ENCODE measurements at regions not wholly inside any gene's neighbourhood (a gene's known extent, or its start where the extent isn't known, plus 50 kb on each side); places are given as distances from the start of the nearest gene placed in this dataset.

DNA sequence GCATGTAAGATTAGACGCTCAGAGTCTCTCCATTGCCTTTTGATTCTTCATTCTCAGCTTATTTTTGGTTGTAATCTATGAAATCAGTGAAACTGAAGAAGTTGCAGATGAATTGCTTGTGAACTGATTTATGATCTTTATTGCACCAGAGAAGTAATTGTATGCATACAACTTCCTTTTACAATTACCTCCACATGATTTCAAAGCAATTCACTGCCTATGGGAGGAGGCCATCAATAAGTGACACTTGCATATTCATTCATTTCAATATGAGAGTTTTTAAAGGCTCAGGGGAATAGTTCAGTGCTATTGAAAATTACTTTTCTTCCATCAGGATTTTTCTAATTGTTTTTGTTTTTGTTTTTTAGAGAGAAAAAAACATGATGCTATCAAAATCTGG, 222.3 kb downstream of the NKX6-1 start:
- no peaks in the 10 kb centered on the region for H3K4me1 ChIP-seq (replicated peaks in 1 of 2; ENCODE audit: control insufficient read depth in 2 of 2, insufficient read depth in 2 of 2, low read length in 2 of 2)
- ChIA-PET CTCF (ENCODE audit: low intra/inter-chr PET ratio) (no interaction called here), POLR2A (no interaction called here)
- TF ChIP-seq SIX5 (IDR thresholded peaks at IDR 0.05; ENCODE audit: borderline replicate concordance in 1 of 2, insufficient read depth in 1 of 2, low read depth in 1 of 2, low read length in 2 of 2), result no peak
- TF ChIP-seq, protein P1, sequence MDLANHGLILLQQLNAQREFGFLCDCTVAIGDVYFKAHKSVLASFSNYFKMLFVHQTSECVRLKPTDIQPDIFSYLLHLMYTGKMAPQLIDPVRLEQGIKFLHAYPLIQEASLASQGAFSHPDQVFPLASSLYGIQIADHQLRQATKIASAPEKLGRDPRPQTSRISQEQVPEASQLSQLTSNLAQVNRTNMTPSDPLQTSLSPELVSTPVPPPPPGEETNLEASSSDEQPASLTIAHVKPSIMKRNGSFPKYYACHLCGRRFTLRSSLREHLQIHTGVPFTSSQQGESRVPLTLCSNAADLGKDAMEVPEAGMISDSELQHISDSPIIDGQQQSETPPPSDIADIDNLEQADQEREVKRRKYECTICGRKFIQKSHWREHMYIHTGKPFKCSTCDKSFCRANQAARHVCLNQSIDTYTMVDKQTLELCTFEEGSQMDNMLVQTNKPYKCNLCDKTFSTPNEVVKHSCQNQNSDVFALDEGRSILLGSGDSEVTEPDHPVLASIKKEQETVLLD (IDR thresholded peaks at IDR 0.05), result no peak
- TF ChIP-seq, protein P2, sequence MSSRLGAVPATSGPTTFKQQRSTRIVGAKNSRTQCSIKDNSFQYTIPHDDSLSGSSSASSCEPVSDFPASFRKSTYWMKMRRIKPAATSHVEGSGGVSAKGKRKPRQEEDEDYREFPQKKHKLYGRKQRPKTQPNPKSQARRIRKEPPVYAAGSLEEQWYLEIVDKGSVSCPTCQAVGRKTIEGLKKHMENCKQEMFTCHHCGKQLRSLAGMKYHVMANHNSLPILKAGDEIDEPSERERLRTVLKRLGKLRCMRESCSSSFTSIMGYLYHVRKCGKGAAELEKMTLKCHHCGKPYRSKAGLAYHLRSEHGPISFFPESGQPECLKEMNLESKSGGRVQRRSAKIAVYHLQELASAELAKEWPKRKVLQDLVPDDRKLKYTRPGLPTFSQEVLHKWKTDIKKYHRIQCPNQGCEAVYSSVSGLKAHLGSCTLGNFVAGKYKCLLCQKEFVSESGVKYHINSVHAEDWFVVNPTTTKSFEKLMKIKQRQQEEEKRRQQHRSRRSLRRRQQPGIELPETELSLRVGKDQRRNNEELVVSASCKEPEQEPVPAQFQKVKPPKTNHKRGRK (tag; IDR thresholded peaks at IDR 0.05), result no peak
- no peak for TF ChIP-seq POLR2A (conservative IDR thresholded peaks at IDR 0.05)
- no peak for TF ChIP-seq NFYB (IDR thresholded peaks at IDR 0.05; ENCODE audit: extremely low read depth, insufficient read length)
- TF ChIP-seq MYC (IDR thresholded peaks at IDR 0.05; ENCODE audit: low read depth, low read length), result no peak
- TF ChIP-seq MYC (CRISPR knock-in tag; IDR thresholded peaks at IDR 0.05; ENCODE audit: borderline replicate concordance, low read depth), result no peak
- TF ChIP-seq, protein P3, sequence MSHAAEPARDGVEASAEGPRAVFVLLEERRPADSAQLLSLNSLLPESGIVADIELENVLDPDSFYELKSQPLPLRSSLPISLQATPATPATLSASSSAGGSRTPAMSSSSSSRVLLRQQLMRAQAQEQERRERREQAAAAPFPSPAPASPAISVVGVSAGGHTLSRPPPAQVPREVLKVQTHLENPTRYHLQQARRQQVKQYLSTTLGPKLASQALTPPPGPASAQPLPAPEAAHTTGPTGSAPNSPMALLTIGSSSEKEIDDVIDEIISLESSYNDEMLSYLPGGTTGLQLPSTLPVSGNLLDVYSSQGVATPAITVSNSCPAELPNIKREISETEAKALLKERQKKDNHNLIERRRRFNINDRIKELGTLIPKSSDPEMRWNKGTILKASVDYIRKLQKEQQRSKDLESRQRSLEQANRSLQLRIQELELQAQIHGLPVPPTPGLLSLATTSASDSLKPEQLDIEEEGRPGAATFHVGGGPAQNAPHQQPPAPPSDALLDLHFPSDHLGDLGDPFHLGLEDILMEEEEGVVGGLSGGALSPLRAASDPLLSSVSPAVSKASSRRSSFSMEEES (CRISPR knock-in tag; IDR thresholded peaks at IDR 0.05), result no peak
- no peak for TF ChIP-seq ZFP30 (CRISPR knock-in tag; IDR thresholded peaks at IDR 0.05; ENCODE audit: borderline replicate concordance)
- TF ChIP-seq MYBL2 (IDR thresholded peaks at IDR 0.05; ENCODE audit: low read depth), result no peak
- TF ChIP-seq MYBL2 (CRISPR knock-in tag; IDR thresholded peaks at IDR 0.05; ENCODE audit: borderline replicate concordance), result no peak
- no peak for TF ChIP-seq ZNF699 (CRISPR knock-in tag; IDR thresholded peaks at IDR 0.05; ENCODE audit: insufficient replicate concordance)
- TF ChIP-seq ZNF324 (CRISPR knock-in tag; IDR thresholded peaks at IDR 0.05), result no peak
- no peak for TF ChIP-seq CCNT2 (IDR thresholded peaks at IDR 0.05; ENCODE audit: borderline replicate concordance, extremely low read depth, insufficient read length, low read depth, low read length)
- TF ChIP-seq, protein P4, sequence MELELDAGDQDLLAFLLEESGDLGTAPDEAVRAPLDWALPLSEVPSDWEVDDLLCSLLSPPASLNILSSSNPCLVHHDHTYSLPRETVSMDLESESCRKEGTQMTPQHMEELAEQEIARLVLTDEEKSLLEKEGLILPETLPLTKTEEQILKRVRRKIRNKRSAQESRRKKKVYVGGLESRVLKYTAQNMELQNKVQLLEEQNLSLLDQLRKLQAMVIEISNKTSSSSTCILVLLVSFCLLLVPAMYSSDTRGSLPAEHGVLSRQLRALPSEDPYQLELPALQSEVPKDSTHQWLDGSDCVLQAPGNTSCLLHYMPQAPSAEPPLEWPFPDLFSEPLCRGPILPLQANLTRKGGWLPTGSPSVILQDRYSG (tag; conservative IDR thresholded peaks at IDR 0.05; ENCODE audit: low read depth), result no peak
- TF ChIP-seq MEF2A (IDR thresholded peaks at IDR 0.05; ENCODE audit: control insufficient read depth, low read depth, low read length), result no peak
- no peak for TF ChIP-seq POLR3G (IDR thresholded peaks at IDR 0.05; ENCODE audit: extremely low read depth, insufficient read length, insufficient replicate concordance)
- TF ChIP-seq RBM14 (IDR thresholded peaks at IDR 0.05; ENCODE audit: borderline replicate concordance, insufficient read depth, low read depth, low read length), result no peak
- H3K9me3 ChIP-seq (replicated peaks; ENCODE audit: control insufficient read depth, insufficient read depth, low read depth, low read length), result no peaks in the 10 kb centered on the region
- FAIRE-seq (no peak), DNase-seq (ENCODE audit: extremely low read depth in 1 of 4, low spot score in 3 of 4) (no peak), ATAC-seq (no peak)
- H4K20me1 ChIP-seq (replicated peaks; ENCODE audit: control insufficient read depth, insufficient read depth, low read length), result no peaks in the 10 kb centered on the region
- no peak overlapping the region for H2AFZ ChIP-seq (ENCODE audit: low read depth, low read length)
- H3K79me2 ChIP-seq (ENCODE audit: control insufficient read depth, insufficient read depth, low read length), result no peaks in the 10 kb centered on the region
- no peak overlapping the region for H3K4me3 ChIP-seq
- intact Hi-C loops (cut with micrococcal nuclease) (no loop called here), in situ Hi-C loops (cut with MboI) (no loop called here)
- H3K36me3 ChIP-seq (ENCODE audit: control insufficient read depth, insufficient read depth, low read length), result no peaks in the 10 kb centered on the region; the same call in 2 of the 3 replicates
- no peaks in the 10 kb centered on the region for H3K9me1 ChIP-seq (ENCODE audit: control insufficient read depth, insufficient read depth, low read length)
- H3K27me3 ChIP-seq (ENCODE audit: control insufficient read depth in 2 of 2, insufficient read depth in 2 of 2, low read length in 2 of 2), result no peaks in the 10 kb centered on the region
- H3K4me2 ChIP-seq (ENCODE audit: insufficient read depth, low read length), result no peak overlapping the region
- H3K27ac ChIP-seq (ENCODE audit: extremely low read depth, low read depth, low read length), result no peak overlapping the region
- H3K9ac ChIP-seq (ENCODE audit: insufficient read depth in 1 of 2, low read depth in 2 of 2, low read length in 2 of 2), result no peak overlapping the region
- no TSS peak for BruUV-seq (replicated peaks)
- 14% methylated on average over 1 of the region's 1 CpG for WGBS (ENCODE audit: insufficient coverage, low coverage, missing lambda C conversion rate)

Measured in K562 (cell line).